LNCaP clone FGC (cell line): ENCODE measurements at regions not wholly inside any gene's neighbourhood (a gene's known extent, or its start where the extent isn't known, plus 50 kb on each side); places are given as distances from the start of the nearest gene placed in this dataset.
"Not testable (repeated sequence)": the region's sequence is repeated elsewhere in the genome, so short reads cannot be mapped to it uniquely, and the experiment has no call there.

ENCODE experiments used
- DNase-seq: peaks from one replicate; pipeline ENCODE4 v3.0.0-alpha.2; 2011; ENCODE audit warnings: low read depth
- H3K4me3 ChIP-seq: 2 replicates; pipeline ENCODE4 v1.5.1; 2011; ENCODE audit warnings: mild to moderate bottlenecking, low read depth, low read length, control low read depth
- TF ChIP-seq, protein P1 (sequence below): IDR thresholded peaks from 2 replicates; pipeline ENCODE4 v1.5.1; 2012; ENCODE audit warnings: mild to moderate bottlenecking; ENCODE audit not compliant: control insufficient read depth, insufficient read depth; ENCODE audit errors: extremely low read depth

DNA sequence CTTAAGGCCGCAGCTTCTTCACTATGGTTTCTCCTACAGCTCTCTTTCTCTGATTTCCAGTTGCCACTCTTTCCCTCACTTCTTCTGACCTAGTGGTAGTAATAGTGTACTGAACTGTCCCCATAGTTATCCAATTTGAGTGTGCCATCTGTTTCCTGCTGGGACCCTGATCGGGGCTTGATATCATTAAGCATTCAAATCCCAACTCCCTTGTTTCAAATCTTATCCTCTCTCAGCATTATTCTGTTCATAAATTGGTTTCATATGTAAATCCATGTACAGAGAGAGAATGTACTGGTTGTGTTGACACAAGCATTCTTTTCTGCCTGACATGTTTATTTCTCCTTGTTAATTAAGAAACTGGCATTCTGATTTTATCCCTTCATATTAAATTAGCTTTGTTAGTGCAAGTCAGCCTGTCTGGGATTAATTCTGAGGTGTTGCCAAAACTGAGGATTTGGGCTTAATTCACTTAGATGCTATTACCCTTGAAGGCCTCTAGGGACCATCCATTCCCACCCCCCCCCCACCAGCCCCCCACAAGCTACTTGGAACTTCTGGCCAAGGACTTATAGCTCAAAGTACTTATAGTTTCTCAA lies 84.6 kb upstream of the PROKR2 start:
- DNase-seq = no peak
- H3K4me3 ChIP-seq = no peak overlapping the region
- TF ChIP-seq, protein P1, sequence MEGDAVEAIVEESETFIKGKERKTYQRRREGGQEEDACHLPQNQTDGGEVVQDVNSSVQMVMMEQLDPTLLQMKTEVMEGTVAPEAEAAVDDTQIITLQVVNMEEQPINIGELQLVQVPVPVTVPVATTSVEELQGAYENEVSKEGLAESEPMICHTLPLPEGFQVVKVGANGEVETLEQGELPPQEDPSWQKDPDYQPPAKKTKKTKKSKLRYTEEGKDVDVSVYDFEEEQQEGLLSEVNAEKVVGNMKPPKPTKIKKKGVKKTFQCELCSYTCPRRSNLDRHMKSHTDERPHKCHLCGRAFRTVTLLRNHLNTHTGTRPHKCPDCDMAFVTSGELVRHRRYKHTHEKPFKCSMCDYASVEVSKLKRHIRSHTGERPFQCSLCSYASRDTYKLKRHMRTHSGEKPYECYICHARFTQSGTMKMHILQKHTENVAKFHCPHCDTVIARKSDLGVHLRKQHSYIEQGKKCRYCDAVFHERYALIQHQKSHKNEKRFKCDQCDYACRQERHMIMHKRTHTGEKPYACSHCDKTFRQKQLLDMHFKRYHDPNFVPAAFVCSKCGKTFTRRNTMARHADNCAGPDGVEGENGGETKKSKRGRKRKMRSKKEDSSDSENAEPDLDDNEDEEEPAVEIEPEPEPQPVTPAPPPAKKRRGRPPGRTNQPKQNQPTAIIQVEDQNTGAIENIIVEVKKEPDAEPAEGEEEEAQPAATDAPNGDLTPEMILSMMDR = no peak

DNA sequence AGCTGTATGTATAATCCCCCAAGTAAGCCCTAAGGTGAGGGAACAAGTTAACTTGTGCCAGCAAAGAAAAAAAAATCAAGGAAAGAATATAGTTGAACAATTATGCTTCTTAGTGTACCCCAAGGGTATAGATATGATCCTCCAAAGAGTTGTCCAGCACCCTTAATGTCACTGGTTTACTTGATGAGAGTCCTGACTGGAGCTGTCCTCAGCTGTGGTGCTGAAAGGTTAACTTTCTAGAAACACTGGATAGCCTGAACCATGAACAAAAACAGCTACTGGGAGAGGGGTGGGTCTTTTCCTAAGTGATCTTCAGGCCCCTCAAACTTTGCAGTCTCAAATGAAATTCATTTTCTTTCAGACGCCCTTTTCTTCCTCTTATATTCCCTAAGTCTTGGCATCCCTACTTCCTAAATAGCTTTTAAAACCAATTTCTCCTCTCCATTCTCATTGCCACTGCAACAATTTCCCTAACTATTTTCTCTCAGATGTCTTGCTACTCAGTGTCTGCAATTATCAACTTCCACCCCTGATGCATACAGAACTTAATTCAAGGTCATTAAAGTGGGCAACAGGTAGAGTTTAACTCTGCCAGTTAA lies 83.5 kb upstream of the PROKR2 start:
- TF ChIP-seq, protein P1 = no peak
- DNase-seq = no peak
- no peak overlapping the region for H3K4me3 ChIP-seq

DNA sequence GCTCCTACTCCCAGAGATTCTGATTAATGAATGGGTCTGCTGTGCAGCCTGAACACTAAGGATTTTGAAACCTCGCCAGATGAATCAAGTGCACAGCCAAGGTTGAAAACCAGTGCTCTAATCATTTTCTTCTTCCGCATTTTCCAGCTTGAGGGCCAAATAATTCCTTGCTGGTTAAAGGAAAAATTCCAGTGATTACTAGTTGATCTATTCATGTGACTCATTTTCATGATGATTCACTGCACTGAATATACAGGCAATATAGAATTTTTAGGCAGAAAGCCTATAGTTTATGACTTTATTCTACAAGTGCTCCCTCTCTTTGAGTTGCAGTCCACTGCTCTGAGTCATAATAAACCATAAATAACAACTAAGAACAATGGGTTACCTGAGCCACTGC lies 80.6 kb upstream of the PROKR2 start:
- no peak for DNase-seq
- no peak overlapping the region for H3K4me3 ChIP-seq
- TF ChIP-seq, protein P1 = no peak

DNA sequence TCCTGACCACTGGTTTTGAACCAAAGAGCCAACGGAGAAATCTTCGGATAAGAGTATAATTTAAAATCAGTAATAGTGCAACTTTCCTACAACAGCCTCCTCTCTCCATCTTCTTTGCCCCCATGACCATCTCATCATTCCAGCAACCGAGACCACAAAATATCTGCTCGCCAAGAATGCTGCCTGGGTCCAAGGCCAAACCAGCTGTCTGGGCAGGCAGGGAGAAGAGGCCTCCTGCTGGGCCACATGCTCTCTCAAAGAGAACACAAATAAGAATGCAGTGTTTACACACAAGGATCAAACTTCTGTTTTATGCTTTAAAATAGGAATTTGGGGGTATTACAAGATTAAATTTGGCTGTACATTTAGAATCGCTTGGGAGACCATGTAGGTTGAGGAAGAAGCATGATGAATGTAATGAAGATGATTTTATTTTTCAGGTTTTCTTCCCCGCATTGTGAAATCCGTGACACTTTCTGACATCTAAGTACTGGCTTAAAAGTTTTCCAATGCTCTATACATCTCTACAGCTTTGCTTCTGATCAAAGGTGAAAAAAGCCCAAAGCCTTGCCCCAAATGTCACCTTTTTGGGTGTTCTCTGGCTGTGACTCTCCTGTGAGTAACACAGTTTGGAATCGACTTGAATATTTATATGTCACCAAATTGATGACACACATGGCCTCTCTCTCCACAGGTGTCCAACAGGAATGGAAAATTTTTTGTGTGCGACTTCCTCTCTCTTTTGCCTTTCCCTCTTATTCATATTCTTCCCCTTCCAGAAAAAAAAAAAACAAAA lies 79.4 kb upstream of the PROKR2 start:
- TF ChIP-seq, protein P1 = no peak
- H3K4me3 ChIP-seq = no peak overlapping the region
- DNase-seq = no peak

DNA sequence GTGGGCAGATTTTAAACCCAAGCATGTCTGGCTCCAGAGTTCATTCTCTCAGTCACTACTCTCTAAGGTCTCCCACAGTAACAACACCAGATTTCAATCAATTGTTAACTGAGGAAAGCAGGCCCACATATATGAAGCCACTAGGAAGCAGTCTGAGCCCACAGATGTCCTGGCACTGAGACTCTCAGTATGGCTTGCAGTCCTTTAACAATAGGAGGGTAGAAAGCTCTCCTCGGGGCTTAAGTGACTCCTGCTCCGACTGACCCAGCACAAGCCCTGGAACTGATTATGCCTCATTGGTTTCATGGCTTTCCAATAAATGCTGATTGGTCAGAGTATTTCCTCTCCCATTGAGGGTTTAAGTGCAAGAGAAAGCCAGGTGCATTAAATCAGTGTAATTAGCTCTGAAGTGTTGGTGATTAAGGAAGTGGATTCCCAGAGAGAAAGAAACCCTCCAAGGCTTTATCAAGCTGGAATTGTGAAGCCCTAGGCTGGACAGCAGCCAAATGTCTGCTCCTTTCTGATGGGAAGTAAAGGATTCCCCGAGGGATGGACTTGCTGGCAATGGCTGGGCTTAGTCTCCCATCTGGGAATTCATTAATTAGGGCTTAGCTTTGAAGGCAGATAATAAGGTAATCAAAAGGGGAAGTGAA lies 76.6 kb upstream of the PROKR2 start:
- H3K4me3 ChIP-seq = no peak overlapping the region
- DNase-seq = no peak
- TF ChIP-seq, protein P1 = no peak

DNA sequence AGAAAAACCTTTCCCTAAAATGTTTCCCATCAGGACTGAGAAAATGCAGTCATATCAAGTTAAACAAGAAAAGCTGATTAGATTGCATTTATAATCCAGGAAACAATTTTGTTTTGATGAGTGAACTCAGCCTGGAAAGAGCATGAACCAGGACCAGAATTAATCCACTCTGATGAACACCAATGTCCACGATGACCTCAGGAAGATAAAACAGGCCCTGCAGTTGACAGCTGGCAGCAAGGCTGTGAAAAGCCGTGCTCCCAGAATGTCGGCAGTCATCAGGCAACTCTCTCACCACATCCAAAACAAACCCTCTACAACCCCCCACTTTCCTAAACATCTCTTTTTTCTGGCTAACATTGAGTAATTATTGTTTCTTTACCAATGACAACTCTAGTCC lies 74.0 kb upstream of the PROKR2 start:
- H3K4me3 ChIP-seq = no peak overlapping the region
- DNase-seq = no peak
- TF ChIP-seq, protein P1 = no peak

DNA sequence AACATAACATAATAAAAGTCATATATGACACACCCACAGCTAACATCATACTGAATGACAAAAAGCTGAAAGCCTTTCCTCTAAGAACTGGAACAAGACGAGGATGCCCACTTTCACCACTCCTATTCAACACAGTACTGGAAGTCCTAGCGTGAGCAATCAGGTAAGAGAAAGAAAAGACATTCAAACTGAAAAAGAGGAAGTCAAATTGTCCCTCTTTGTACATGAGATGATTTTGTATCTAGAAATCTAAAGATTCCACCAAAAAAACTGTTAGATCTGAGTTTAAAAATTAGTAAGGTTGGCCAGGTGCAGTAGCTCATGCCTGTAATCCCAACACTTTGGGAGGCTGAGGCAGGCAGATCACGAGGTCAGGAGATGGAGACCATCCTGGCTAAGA lies 70.1 kb upstream of the PROKR2 start:
- not testable (repeated sequence) for DNase-seq, H3K4me3 ChIP-seq

DNA sequence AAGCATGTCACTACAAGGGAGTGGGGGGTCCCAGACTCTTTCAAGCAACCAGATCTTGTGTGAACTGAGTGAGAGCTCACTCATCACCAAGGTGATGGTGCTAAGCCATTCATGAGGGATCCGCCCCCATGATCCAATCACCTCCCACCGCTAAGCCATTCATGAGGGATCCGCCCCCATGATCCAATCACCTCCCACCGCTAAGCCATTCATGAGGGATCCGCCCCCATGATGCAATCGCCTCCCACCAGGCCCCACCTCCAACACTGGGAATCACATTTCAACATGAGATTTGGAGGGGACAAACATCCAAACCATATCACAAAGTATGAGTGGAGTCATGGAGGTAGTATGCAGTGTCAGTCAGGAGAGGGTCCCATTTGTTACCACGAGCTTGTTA lies 64.8 kb upstream of the PROKR2 start:
- not testable (repeated sequence) for DNase-seq

More for the DNA sequence above, 64.8 kb upstream of the PROKR2 start:
- H3K4me3 ChIP-seq = not testable (repeated sequence)
